Pancreas (tissue), 10 donors: ENCODE measurements at regions not wholly inside any gene's neighbourhood (a gene's known extent, or its start where the extent isn't known, plus 50 kb on each side); places are given as distances from the start of the nearest gene placed in this dataset.
A peak's percentile ranks its signal among the peaks of the same experiment; 100 is the strongest.
"Not testable (repeated sequence)": the region's sequence is repeated elsewhere in the genome, so short reads cannot be mapped to it uniquely, and the experiment has no call there.

Experiments used
- ATAC-seq, 4 donors: fragments of 200-7000 bp; cut with Tn5 transposase; one replicate each; pipeline versions ENCODE4 v1.8.0 to v1.9.1; 2020; ENCODE audit warnings: mild to moderate bottlenecking in 4 of 4, moderate library complexity in 4 of 4
- DNase-seq, 6 donors: peaks; one replicate each; pipeline ENCODE4 v3.0.0-alpha.2; 2020
- FAIRE-seq: peaks from 2 replicates; lab custom pipeline; 2012; peaks lifted over from hg19 to GRCh38; lab: Jason Lieb, UNC
- H3K27ac ChIP-seq, 4 donors: fragments of 200-600 bp; sonication (generic); 1 replicate in 3 of 4; 2 replicates in 1 of 4; pipeline versions ENCODE4 v1.5.0 to v1.8.0; 2020
- H3K27me3 ChIP-seq, 4 donors: fragments of 200-600 bp; one replicate each; pipeline ENCODE4 v1.8.0; 2021
- H3K36me3 ChIP-seq, 3 donors: fragments of 200-600 bp; sonication (generic) in 1 of 3; one replicate each; pipeline versions ENCODE4 v1.5.0 to v1.8.0; 2020 to 2021
- H3K4me1 ChIP-seq, 3 donors: fragments of 200-600 bp; one replicate each; pipeline ENCODE4 v1.8.0; 2021
- H3K4me3 ChIP-seq, 4 donors: fragments of 200-600 bp; sonication (generic) in 2 of 4; one replicate each; pipeline versions ENCODE4 v1.5.0 to v1.8.0; 2020 to 2021
- H3K9me3 ChIP-seq, 4 donors: fragments of 200-600 bp; one replicate each; pipeline ENCODE4 v1.8.0; 2021
- CTCF ChIP-seq, 4 donors: fragments of 200-600 bp; sonication (generic) in 3 of 4; IDR thresholded peaks; one replicate each; pipeline versions ENCODE4 v1.5.0 to v1.8.0; 2021; ENCODE audit warnings: antibody characterized with exemption in 4 of 4
- WGBS, 2 donors: extraction: QIAGEN DNeasy Blood & Tissue Kit; methylation state at CpG; one replicate each; pipeline ENCODE4 v1.1.7; 2013; 5-methylcytosine and 5-hydroxymethylcytosine counted together
- intact Hi-C, 3 donors: fragments of 100-400 bp; cut with DNase I; formaldehyde crosslinking; loops; one replicate each; pipeline versions ENCODE4 v1.11.1 to v1.14.2; 2022
- donor health status: healthy with polysubstance abuse.
- donor health status: DM: no; HTN: no; CAD: no; lungs with moderate emphysema.
- donor health status: DM: no; HTN: no; CAD: no.
- donor health status: control.
- donor health status: control.
- donor health status: Bipolar disorder and iron deficiency.
- donor health status: DM: yes; HTN: yes; CAD: no.
- donor health status: DM: no; HTN: no; CAD: no.
- donor health status: DM: no; HTN: no; CAD: no.
- donor health status: DM: yes; HTN: yes; CAD: no.

GRCh38 chr2:89831641-89832498 is 1140.4 kb downstream of the RPIA start:
- no peaks in the 10 kb centered on the region for H3K36me3 ChIP-seq
- DNase-seq (no peak), ATAC-seq (no peak), FAIRE-seq (no peak)
- peaks cover 0 to 5% (median 1%) of the 10 kb centered on the region in 4 donors for H3K9me3 ChIP-seq
- TF ChIP-seq CTCF (IDR thresholded peaks at IDR 0.05) = no peak
- no peak overlapping the region for H3K4me3 ChIP-seq
- no peaks in the 10 kb centered on the region for H3K4me1 ChIP-seq
- no peak overlapping the region for H3K27ac ChIP-seq
- intact Hi-C loops = no loop called here
- H3K27me3 ChIP-seq = no peaks in the 10 kb centered on the region
- 49 to 57% methylated on average over 17 of the region's 17 CpGs for WGBS, 2 donors

GRCh38 chr2:89833116-89833779 is 1141.8 kb downstream of the RPIA start:
- Histone ChIP-seq H3K36me3 (no peaks in the 10 kb centered on the region), H3K27me3 (no peaks in the 10 kb centered on the region), H3K27ac (no peak overlapping the region), H3K4me3 (no peak overlapping the region), H3K4me1 (no peaks in the 10 kb centered on the region), H3K9me3 (peaks cover 0 to 10% (median 1%) of the 10 kb centered on the region in 4 donors)
- ATAC-seq (peak in 3 of 4 donors; percentile 58 to 70 (median 69)), FAIRE-seq (no peak), DNase-seq (no peak)
- WGBS, 2 donors = 51 to 64% methylated on average over 12 of the region's 12 CpGs
- intact Hi-C loops = no loop called here
- TF ChIP-seq CTCF (IDR thresholded peaks at IDR 0.05) = no peak

GRCh38 chr2:89833780-89834117 is 1142.3 kb downstream of the RPIA start:
- FAIRE-seq (no peak), DNase-seq (no peak), ATAC-seq (no peak)
- Histone ChIP-seq H3K27ac (no peak overlapping the region), H3K4me1 (no peaks in the 10 kb centered on the region), H3K27me3 (no peaks in the 10 kb centered on the region), H3K4me3 (no peak overlapping the region), H3K36me3 (no peaks in the 10 kb centered on the region), H3K9me3 (peaks cover 0 to 13% (median 1%) of the 10 kb centered on the region in 4 donors)
- TF ChIP-seq CTCF (IDR thresholded peaks at IDR 0.05) = no peak
- intact Hi-C loops = no loop called here
- 38 to 50% methylated on average over 4 of the region's 4 CpGs for WGBS, 2 donors

GRCh38 chr2:89834306-89834705 is 1142.8 kb downstream of the RPIA start:
- Histone ChIP-seq H3K36me3 (no peaks in the 10 kb centered on the region), H3K4me1 (no peaks in the 10 kb centered on the region), H3K27ac (no peak overlapping the region), H3K27me3 (no peaks in the 10 kb centered on the region), H3K9me3 (peaks cover 0 to 13% (median 1%) of the 10 kb centered on the region in 4 donors), H3K4me3 (no peak overlapping the region)
- intact Hi-C loops = no loop called here
- no peak for TF ChIP-seq CTCF (IDR thresholded peaks at IDR 0.05)
- WGBS, 2 donors = 38 to 53% methylated on average over 7 of the region's 7 CpGs
- no peak for ATAC-seq
- no peak for FAIRE-seq
- DNase-seq = no peak

GRCh38 chr2:89836326-89836725 is 1144.9 kb downstream of the RPIA start:
- H3K36me3 ChIP-seq, intact Hi-C loops, FAIRE-seq, H3K4me3 ChIP-seq, DNase-seq, H3K27me3 ChIP-seq, H3K4me1 ChIP-seq, H3K27ac ChIP-seq: not testable (repeated sequence)
- ATAC-seq = peak; percentile 69 to 82 (median 77)
- peaks cover 0 to 13% (median 1%) of the 10 kb centered on the region in 4 donors for H3K9me3 ChIP-seq
- WGBS, 2 donors = 46 to 54% methylated on average over 6 of the region's 6 CpGs
